HCT116 (cell line): ENCODE measurements at regions not wholly inside any gene's neighbourhood (a gene's known extent, or its start where the extent isn't known, plus 50 kb on each side); places are given as distances from the start of the nearest gene placed in this dataset.

Experiments used
- ATAC-seq: fragments of 200-7000 bp; cut with Tn5 transposase; 2 replicates; pipeline ENCODE4 v1.9.1; 2020; ENCODE audit warnings: mild to moderate bottlenecking, moderate library complexity
- BruUV-seq: library from RNA; stranded (reverse); fragments of 400-500 nt; replicated peaks from 2 replicates; lab custom pipeline; 2021; lab: Mats Ljungman, UMichigan
- CTCF ChIA-PET: fragments of 300-600 bp; sonication (Branson Sonifier 250); formaldehyde crosslinking; loops from one replicate; lab custom pipeline; 2021; ENCODE audit warnings: antibody characterized with exemption; lab: Charles Lee
- POLR2A ChIA-PET: fragments of 300-600, 350-600 bp; sonication (Branson Sonifier 250); formaldehyde crosslinking; loops from one replicate; lab custom pipeline; 2021; ENCODE audit warnings: antibody characterized with exemption; lab: Charles Lee
- RAD21 ChIA-PET, 2 experiments: fragments of 300-600 bp; sonication (Branson Sonifier 250); formaldehyde crosslinking; loops; one replicate each; lab custom pipeline; 2023; ENCODE audit warnings: low total read pairs in 2 of 2; ENCODE audit not compliant: uncharacterized antibody in 2 of 2, unreplicated experiment in 2 of 2, low non-redundant PET in 1 of 2; lab: Charles Lee
- DNase-seq: peaks from one replicate; pipeline ENCODE4 v3.0.0-alpha.2; 2010; ENCODE audit warnings: low read depth, low spot score
- H2AFZ ChIP-seq: fragments of 200-600 bp; shearing (Covaris generic), sonication (generic); 2 replicates; pipeline ENCODE4 v1.6.1; 2017; ENCODE audit warnings: low read depth, mixed run types, mixed read lengths, antibody characterized with exemption, low read length; ENCODE audit not compliant: poor library complexity, severe bottlenecking
- H3K27ac ChIP-seq: 2 replicates; pipeline ENCODE4 v1.5.1; 2012; ENCODE audit warnings: low read depth, low read length
- H3K27me3 ChIP-seq: fragments of 200-600 bp; sonication (generic); 2 replicates; pipeline ENCODE4 v1.6.1; 2016; ENCODE audit warnings: mixed run types, low read length, mixed read lengths; ENCODE audit not compliant: insufficient read depth
- H3K36me3 ChIP-seq, 2 experiments: fragments of 200-500 bp in 1 of 2; fragments of 200-600 bp in 1 of 2; sonication (Bioruptor generic) in 1 of 2; sonication (generic) in 1 of 2; 2 replicates each; pipeline versions ENCODE4 v1.5.1 to v1.6.1; 2014 to 2016; ENCODE audit warnings: low read length in 2 of 2, inconsistent platforms in 1 of 2, mixed read lengths in 1 of 2, mixed run types in 1 of 2; ENCODE audit not compliant: insufficient read depth in 2 of 2, control insufficient read depth in 1 of 2
- H3K4me1 ChIP-seq, 2 experiments: fragments of 200-600 bp in 1 of 2; sonication (generic) in 1 of 2; 2 replicates each; pipeline versions ENCODE4 v1.5.1 to v1.6.1; 2012 to 2017; ENCODE audit warnings: low read length in 2 of 2, inconsistent platforms in 1 of 2, mild to moderate bottlenecking in 1 of 2, mixed read lengths in 1 of 2, mixed run types in 1 of 2, moderate library complexity in 1 of 2; ENCODE audit not compliant: insufficient read depth in 2 of 2, control insufficient read depth in 1 of 2
- H3K4me2 ChIP-seq: fragments of 200-600 bp; sonication (generic); 2 replicates; pipeline ENCODE4 v1.6.1; 2017; ENCODE audit warnings: mixed run types, low read length, mixed read lengths
- H3K4me3 ChIP-seq, 2 experiments: fragments of 200-600 bp in 1 of 2; sonication (generic) in 1 of 2; replicated peaks in 1 of 2; 2 replicates each; pipeline ENCODE4 v1.5.1; 2011 to 2016; ENCODE audit warnings: low read length in 2 of 2, control low read depth in 1 of 2, low read depth in 1 of 2, mild to moderate bottlenecking in 1 of 2, mixed read lengths in 1 of 2, mixed run types in 1 of 2
- H3K79me2 ChIP-seq: fragments of 200-600 bp; sonication (generic); 2 replicates; pipeline ENCODE4 v1.6.1; 2017; ENCODE audit warnings: mild to moderate bottlenecking, mixed run types, low read length, moderate library complexity, mixed read lengths; ENCODE audit not compliant: insufficient read depth
- H3K9ac ChIP-seq: fragments of 200-600 bp; sonication (generic); 2 replicates; pipeline ENCODE4 v1.6.1; 2016; ENCODE audit warnings: low read length, mixed read lengths
- H3K9me2 ChIP-seq: fragments of 200-600 bp; sonication (generic), shearing (Covaris generic); 2 replicates; pipeline ENCODE4 v1.6.1; 2017; ENCODE audit warnings: mixed run types, mild to moderate bottlenecking, moderate library complexity; ENCODE audit not compliant: insufficient read depth
- H3K9me3 ChIP-seq, 2 experiments: fragments of 200-500 bp in 1 of 2; fragments of 200-600 bp in 1 of 2; sonication (Bioruptor generic) in 1 of 2; sonication (generic) in 1 of 2; 2 replicates each; pipeline ENCODE4 v1.6.1; 2014 to 2017; ENCODE audit warnings: low read length in 2 of 2, mixed read lengths in 2 of 2, inconsistent platforms in 1 of 2, low read depth in 1 of 2, mild to moderate bottlenecking in 1 of 2, mixed run types in 1 of 2, moderate library complexity in 1 of 2; ENCODE audit not compliant: control insufficient read depth in 1 of 2, insufficient read depth in 1 of 2
- H4K20me1 ChIP-seq: fragments of 200-600 bp; sonication (generic), shearing (Covaris generic); 2 replicates; pipeline ENCODE4 v1.6.1; 2017; ENCODE audit warnings: mixed run types, mild to moderate bottlenecking, moderate library complexity; ENCODE audit not compliant: insufficient read depth
- CBX3 ChIP-seq: IDR thresholded peaks from 2 replicates; pipeline ENCODE4 v1.6.1; 2012; ENCODE audit warnings: low read depth
- CEBPB ChIP-seq: IDR thresholded peaks from 2 replicates; pipeline ENCODE4 v1.6.1; 2012; ENCODE audit warnings: low read depth
- CTCF ChIP-seq, 3 experiments: fragments of 200-600 bp in 1 of 3; sonication (generic) in 1 of 3; IDR thresholded peaks in 2 of 3; conservative IDR thresholded peaks in 1 of 3; 2 replicates each; pipeline ENCODE4 v1.5.1; 2012 to 2017; ENCODE audit warnings: low read depth in 2 of 3, low read length in 2 of 3, antibody characterized with exemption in 1 of 3, borderline replicate concordance in 1 of 3, control low read depth in 1 of 3, mild to moderate bottlenecking in 1 of 3, mixed read lengths in 1 of 3, mixed run types in 1 of 3, moderate library complexity in 1 of 3; ENCODE audit not compliant: insufficient read depth in 1 of 3
- EGR1 ChIP-seq: IDR thresholded peaks from 2 replicates; pipeline ENCODE4 v1.6.1; 2012; ENCODE audit warnings: low read depth
- ELF1 ChIP-seq: IDR thresholded peaks from 2 replicates; pipeline ENCODE4 v1.6.1; 2012; ENCODE audit warnings: low read depth, borderline replicate concordance
- EZH2 ChIP-seq: fragments of 200-600 bp; sonication (generic); IDR thresholded peaks from 2 replicates; pipeline ENCODE4 v1.6.1; 2017; ENCODE audit warnings: antibody characterized with exemption, mixed run types
- EZH2phosphoT487 ChIP-seq: fragments of 200-600 bp; IDR thresholded peaks from 2 replicates; pipeline ENCODE4 v1.6.1; 2018; ENCODE audit warnings: antibody characterized with exemption, borderline replicate concordance
- FOSL1 ChIP-seq: IDR thresholded peaks from 2 replicates; pipeline ENCODE4 v1.6.1; 2012; ENCODE audit warnings: low read depth
- JUND ChIP-seq: IDR thresholded peaks from 2 replicates; pipeline ENCODE4 v1.6.1; 2012
- MAX ChIP-seq: IDR thresholded peaks from 2 replicates; pipeline ENCODE4 v1.6.1; 2012
- POLR2A ChIP-seq: IDR thresholded peaks from 2 replicates; pipeline ENCODE4 v1.7.0; 2011; ENCODE audit warnings: borderline replicate concordance; ENCODE audit not compliant: insufficient read depth, insufficient read length; ENCODE audit errors: extremely low read depth
- POLR2AphosphoS5 ChIP-seq: IDR thresholded peaks from 2 replicates; pipeline ENCODE4 v1.6.1; 2011; ENCODE audit warnings: mild to moderate bottlenecking, low read depth, low read length, moderate library complexity
- RAD21 ChIP-seq: IDR thresholded peaks from 2 replicates; pipeline ENCODE4 v1.6.1; 2012; ENCODE audit warnings: low read depth, mild to moderate bottlenecking
- SIN3A ChIP-seq: IDR thresholded peaks from 2 replicates; pipeline ENCODE4 v1.6.1; 2012; ENCODE audit warnings: low read depth
- SP1 ChIP-seq: IDR thresholded peaks from 2 replicates; pipeline ENCODE4 v1.6.1; 2012; ENCODE audit warnings: low read depth
- SRF ChIP-seq: IDR thresholded peaks from 2 replicates; pipeline ENCODE4 v1.6.1; 2012; ENCODE audit warnings: low read depth
- YY1 ChIP-seq: IDR thresholded peaks from 2 replicates; pipeline ENCODE4 v1.6.1; 2011; ENCODE audit warnings: low read length, low read depth, moderate library complexity, mild to moderate bottlenecking; ENCODE audit not compliant: insufficient replicate concordance; ENCODE audit errors: extremely low read depth
- ZFX ChIP-seq: fragments of 450-650 bp; IDR thresholded peaks from 2 replicates; pipeline ENCODE4 v1.6.1; 2017
- ZNF274 ChIP-seq: fragments of 200-500 bp; sonication (Bioruptor generic); IDR thresholded peaks from 2 replicates; pipeline ENCODE4 v1.6.1; 2014; ENCODE audit warnings: mild to moderate bottlenecking, low read depth, low read length, inconsistent platforms
- intact Hi-C: fragments of 100-400 bp; cut with micrococcal nuclease; formaldehyde crosslinking; loops from 2 replicates; pipeline ENCODE4 v1.10.0; 2022
- TF ChIP-seq, protein P1 (sequence below): IDR thresholded peaks from 2 replicates; pipeline ENCODE4 v1.6.1; 2012

DNA sequence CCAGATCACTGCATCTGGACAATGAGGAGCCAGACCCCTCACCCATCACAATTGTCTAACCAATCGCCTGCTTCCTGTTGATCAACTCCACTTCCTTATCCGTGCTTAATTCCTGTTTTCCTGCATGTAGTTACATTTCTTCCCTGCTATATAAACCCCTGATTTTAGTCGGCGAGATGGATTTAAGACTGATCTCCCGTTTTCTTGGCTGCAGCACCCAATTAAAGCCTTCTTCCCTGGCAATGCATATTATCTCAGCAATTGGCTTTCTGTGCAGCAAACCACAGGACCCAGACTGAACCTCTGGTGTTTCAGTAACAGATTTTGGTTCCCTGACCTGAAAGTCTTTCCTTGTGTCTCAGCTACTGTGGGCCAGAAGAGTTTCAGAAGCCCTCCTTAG is 272.3 kb downstream of the IPO8 start:
- ChIA-PET POLR2A (no interaction called here), CTCF (no interaction called here), RAD21 (no interaction called here)
- DNase-seq (no peak), ATAC-seq (no peak)
- H3K27me3 ChIP-seq: no peaks in the 10 kb centered on the region
- H3K79me2 ChIP-seq: no peaks in the 10 kb centered on the region
- no peak overlapping the region for H3K4me3 ChIP-seq
- H3K9me3 ChIP-seq: no peaks in the 10 kb centered on the region; a peak in 1 of 4 replicates
- TF ChIP-seq FOSL1 (no peak), CEBPB (no peak), SIN3A (no peak), EZH2phosphoT487 (no peak), EGR1 (no peak), POLR2A (no peak), EZH2 (no peak), ZNF274 (no peak), CBX3 (no peak), YY1 (no peak), MAX (no peak), ZFX (no peak), SP1 (no peak), RAD21 (no peak), SRF (no peak), CTCF (IDR thresholded peaks at IDR 0.05 in 2 of 3, conservative IDR thresholded peaks at IDR 0.05 in 1 of 3; ENCODE audit: borderline replicate concordance in 1 of 3, insufficient read depth in 1 of 3, low read depth in 2 of 3, low read length in 2 of 3) (no peak), ELF1 (no peak), POLR2AphosphoS5 (no peak), JUND (no peak)
- TF ChIP-seq, protein P1, sequence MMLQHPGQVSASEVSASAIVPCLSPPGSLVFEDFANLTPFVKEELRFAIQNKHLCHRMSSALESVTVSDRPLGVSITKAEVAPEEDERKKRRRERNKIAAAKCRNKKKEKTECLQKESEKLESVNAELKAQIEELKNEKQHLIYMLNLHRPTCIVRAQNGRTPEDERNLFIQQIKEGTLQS: no peak
- H3K9ac ChIP-seq: no peak overlapping the region
- H4K20me1 ChIP-seq: no peaks in the 10 kb centered on the region
- no peak overlapping the region for H3K27ac ChIP-seq
- no peaks in the 10 kb centered on the region for H3K9me2 ChIP-seq
- H3K4me1 ChIP-seq: peaks cover 0 to 8% of the 10 kb centered on the region in 2 experiments; a peak in 2 of 4 replicates
- intact Hi-C loops: no loop called here
- H3K36me3 ChIP-seq: no peaks in the 10 kb centered on the region
- no peak overlapping the region for H3K4me2 ChIP-seq
- H2AFZ ChIP-seq: no peak overlapping the region
- BruUV-seq: no TSS peak
